NCI-H2227 (cell line): ENCODE measurements at regions not wholly inside any gene's neighbourhood (a gene's known extent, or its start where the extent isn't known, plus 50 kb on each side); places are given as distances from the start of the nearest gene placed in this dataset.
"Not testable (repeated sequence)": the region's sequence is repeated elsewhere in the genome, so short reads cannot be mapped to it uniquely, and the experiment has no call there.

Experiments
- DNase-seq: peaks from one replicate; lab custom pipeline; 2025; ENCODE audit not compliant: unreplicated experiment; lab: John Stamatoyannopoulos, UW

GRCh38 chr3:78235841-78236240 lies 1195.9 kb downstream of the ROBO2 start:
- DNase-seq, result no peak

- no peak for DNase-seq
Observed at GRCh38 chr3:78238811-78239210, 1198.9 kb downstream of the ROBO2 start.

- no peak for DNase-seq
Observed at GRCh38 chr3:78242724-78243123, 1202.8 kb downstream of the ROBO2 start.

- no peak for DNase-seq
Observed at GRCh38 chr3:78244136-78244535, 1204.2 kb downstream of the ROBO2 start.

- DNase-seq, result no peak
Observed at GRCh38 chr3:78249294-78249693, 1209.4 kb downstream of the ROBO2 start.

GRCh38 chr3:78253860-78254259 lies 1214.0 kb downstream of the ROBO2 start:
- no peak for DNase-seq

- DNase-seq, result no peak
Observed at GRCh38 chr3:78255403-78255802, 1215.5 kb downstream of the ROBO2 start.

- DNase-seq, result no peak
Observed at GRCh38 chr3:78256123-78256522, 1216.2 kb downstream of the ROBO2 start.

GRCh38 chr3:78257951-78258530 lies 1218.1 kb downstream of the ROBO2 start:
- DNase-seq, result no peak

GRCh38 chr3:78258798-78259197 lies 1218.9 kb downstream of the ROBO2 start:
- DNase-seq, result no peak

GRCh38 chr3:78260388-78260787 lies 1220.5 kb downstream of the ROBO2 start:
- DNase-seq, result no peak

- DNase-seq, result not testable (repeated sequence)
Observed at GRCh38 chr3:78266550-78266949, 1226.7 kb downstream of the ROBO2 start.

- no peak for DNase-seq
Observed at GRCh38 chr3:78267235-78267634, 1227.3 kb downstream of the ROBO2 start.

- DNase-seq, result no peak
Observed at GRCh38 chr3:78268087-78268486, 1228.2 kb downstream of the ROBO2 start.

- no peak for DNase-seq
Observed at GRCh38 chr3:78268716-78269668, 1229.1 kb downstream of the ROBO2 start.

GRCh38 chr3:78273326-78273725 lies 1233.4 kb downstream of the ROBO2 start:
- no peak for DNase-seq

- DNase-seq, result no peak
Observed at GRCh38 chr3:78274475-78275065, 1234.7 kb downstream of the ROBO2 start.

GRCh38 chr3:78275420-78275852 lies 1235.5 kb downstream of the ROBO2 start:
- no peak for DNase-seq

- no peak for DNase-seq
Observed at GRCh38 chr3:78277220-78277619, 1237.3 kb downstream of the ROBO2 start.

- DNase-seq, result no peak
Observed at GRCh38 chr3:78277801-78278200, 1237.9 kb downstream of the ROBO2 start.

- DNase-seq, result no peak
Observed at GRCh38 chr3:78279091-78279490, 1239.2 kb downstream of the ROBO2 start.

- no peak for DNase-seq
Observed at GRCh38 chr3:78281381-78281780, 1241.5 kb downstream of the ROBO2 start.
